Fibroblast of the aortic adventitia (primary cell): ENCODE measurements at regions not wholly inside any gene's neighbourhood (a gene's known extent, or its start where the extent isn't known, plus 50 kb on each side); places are given as distances from the start of the nearest gene placed in this dataset.

Experiments
- DNase-seq: peaks from one replicate; pipeline ENCODE4 v3.0.0-alpha.2; 2010; ENCODE audit warnings: low read depth
- H3K4me3 ChIP-seq: 2 replicates; pipeline ENCODE4 v1.5.1; 2011; ENCODE audit warnings: low read depth, mild to moderate bottlenecking, control low read depth, low read length, moderate library complexity
- TF ChIP-seq, protein P1 (sequence below): IDR thresholded peaks from 2 replicates; pipeline ENCODE4 v1.5.1; 2011; ENCODE audit warnings: mild to moderate bottlenecking, low read length, control low read depth, inconsistent platforms; ENCODE audit not compliant: insufficient read depth

DNA sequence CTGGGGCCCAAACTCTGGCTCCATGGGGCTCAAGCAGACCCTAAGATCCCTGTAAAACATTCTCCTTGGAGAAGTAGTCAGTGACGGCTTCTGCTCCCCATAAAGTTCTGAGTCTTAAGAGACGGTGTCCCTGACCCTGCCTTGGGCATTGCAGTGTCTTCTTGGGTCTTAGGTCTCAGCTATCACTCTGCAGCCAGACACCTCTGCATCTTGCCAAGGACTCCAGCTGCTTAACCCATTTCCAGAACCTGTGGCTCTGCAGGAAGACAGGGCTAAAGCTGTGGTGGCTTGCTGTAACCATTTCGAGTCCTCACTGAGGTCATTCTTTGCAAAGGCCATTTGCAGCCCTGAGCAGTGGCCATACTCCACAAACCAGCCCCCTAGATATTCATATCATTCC lies 337.1 kb upstream of the ZMIZ1 start:
- DNase-seq: no peak
- TF ChIP-seq, protein P1, sequence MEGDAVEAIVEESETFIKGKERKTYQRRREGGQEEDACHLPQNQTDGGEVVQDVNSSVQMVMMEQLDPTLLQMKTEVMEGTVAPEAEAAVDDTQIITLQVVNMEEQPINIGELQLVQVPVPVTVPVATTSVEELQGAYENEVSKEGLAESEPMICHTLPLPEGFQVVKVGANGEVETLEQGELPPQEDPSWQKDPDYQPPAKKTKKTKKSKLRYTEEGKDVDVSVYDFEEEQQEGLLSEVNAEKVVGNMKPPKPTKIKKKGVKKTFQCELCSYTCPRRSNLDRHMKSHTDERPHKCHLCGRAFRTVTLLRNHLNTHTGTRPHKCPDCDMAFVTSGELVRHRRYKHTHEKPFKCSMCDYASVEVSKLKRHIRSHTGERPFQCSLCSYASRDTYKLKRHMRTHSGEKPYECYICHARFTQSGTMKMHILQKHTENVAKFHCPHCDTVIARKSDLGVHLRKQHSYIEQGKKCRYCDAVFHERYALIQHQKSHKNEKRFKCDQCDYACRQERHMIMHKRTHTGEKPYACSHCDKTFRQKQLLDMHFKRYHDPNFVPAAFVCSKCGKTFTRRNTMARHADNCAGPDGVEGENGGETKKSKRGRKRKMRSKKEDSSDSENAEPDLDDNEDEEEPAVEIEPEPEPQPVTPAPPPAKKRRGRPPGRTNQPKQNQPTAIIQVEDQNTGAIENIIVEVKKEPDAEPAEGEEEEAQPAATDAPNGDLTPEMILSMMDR: no peak
- H3K4me3 ChIP-seq: no peak overlapping the region

DNA sequence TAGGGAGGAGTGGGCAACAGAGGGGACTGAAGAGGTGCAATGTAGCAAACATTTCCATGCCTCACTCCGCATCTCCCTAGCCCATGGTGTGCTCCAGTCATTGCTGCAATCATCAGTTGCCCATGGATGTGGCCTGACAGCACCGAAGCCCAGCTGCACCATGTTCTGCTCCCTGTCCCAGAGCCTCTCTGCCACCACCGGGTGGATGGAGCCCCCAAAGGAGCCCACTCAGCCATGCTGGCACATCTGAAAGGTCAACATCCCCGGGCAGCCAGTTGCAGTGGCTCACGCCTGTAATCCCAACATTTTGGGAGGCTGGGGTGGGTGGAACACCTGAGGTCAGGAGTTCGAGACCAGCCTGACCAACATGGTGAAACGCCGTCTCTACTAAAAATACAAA lies 336.4 kb upstream of the ZMIZ1 start:
- H3K4me3 ChIP-seq: no peak overlapping the region
- TF ChIP-seq, protein P1: no peak
- DNase-seq: no peak

DNA sequence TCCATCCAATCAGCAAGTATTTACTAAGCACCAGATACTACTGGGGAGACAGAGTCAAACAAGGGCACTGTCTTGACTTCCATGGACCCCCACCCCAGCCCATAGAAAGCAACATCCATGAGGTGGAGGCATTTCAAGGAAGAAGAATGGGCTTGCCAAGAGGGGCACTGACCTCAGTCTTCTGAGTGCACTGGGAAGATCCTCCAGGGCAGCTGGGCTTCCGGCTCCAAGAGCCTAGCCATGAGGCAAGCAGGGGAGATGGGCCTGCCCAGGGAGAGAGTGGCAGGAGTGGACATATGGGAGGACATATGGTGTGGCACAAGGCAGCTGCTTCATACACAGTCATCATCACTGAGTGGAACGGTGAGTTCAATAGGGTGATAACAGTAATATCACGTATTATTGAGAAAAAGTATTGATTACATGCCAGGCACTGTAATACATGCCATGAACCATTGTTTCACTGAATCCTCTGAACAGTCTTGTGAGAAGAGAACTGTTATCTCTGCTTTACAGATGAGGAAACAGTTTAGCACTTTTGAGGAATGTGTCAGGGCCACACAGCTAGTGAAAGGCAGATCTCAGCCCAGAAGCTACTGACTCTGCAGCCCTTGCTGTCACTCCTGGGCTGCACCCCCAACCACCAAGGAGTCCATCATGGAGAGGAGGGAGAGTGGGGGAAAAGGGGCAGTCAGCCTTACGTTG lies 331.7 kb upstream of the ZMIZ1 start:
- TF ChIP-seq, protein P1: no peak
- no peak for DNase-seq
- H3K4me3 ChIP-seq: no peak overlapping the region

DNA sequence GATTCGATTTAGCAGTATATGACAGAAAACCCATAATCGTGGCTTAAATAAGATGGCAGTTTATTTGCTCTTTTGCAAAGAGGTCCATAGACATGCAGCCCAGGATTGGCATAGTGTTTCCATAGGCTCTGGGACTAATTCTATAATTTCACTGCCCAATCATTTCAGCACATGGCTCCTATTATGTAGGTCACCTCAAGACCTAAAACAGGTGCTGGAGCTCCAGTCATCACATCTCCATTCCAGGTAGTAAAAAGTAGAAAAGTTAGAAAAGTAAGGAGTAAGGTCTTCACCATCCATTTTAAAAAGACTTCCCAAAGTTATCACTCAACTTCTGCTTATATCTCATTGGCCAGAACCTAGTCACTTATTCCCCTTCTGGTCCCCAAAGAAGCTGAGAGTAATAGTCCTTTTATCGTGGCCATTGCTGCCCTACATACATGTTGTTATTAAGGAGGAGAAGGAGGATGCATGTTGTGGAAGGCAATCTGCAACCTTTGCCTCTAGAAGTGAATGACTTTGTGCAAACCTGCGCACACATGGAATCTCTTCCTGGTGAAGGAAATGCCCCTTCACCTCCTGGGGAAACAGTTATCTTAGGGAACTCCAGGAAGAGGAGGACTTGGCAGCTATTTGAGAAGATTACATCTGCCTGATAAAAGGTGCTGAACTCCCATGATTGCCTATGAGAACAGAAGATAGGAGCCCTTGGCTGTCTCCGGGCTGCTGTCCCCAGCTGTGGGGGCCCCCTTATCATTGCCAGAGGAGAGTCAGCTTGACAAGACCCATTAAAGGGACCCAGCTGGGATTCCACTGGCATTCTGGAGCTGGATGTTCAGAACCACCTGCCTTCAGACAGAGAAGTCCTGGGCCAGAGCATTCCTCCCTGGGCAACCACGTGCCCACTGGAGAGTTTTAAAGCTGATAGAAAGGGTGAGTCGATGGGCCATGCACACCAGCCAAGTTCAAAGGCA lies 330.6 kb upstream of the ZMIZ1 start:
- no peak overlapping the region for H3K4me3 ChIP-seq
- TF ChIP-seq, protein P1: no peak
- DNase-seq: no peak

DNA sequence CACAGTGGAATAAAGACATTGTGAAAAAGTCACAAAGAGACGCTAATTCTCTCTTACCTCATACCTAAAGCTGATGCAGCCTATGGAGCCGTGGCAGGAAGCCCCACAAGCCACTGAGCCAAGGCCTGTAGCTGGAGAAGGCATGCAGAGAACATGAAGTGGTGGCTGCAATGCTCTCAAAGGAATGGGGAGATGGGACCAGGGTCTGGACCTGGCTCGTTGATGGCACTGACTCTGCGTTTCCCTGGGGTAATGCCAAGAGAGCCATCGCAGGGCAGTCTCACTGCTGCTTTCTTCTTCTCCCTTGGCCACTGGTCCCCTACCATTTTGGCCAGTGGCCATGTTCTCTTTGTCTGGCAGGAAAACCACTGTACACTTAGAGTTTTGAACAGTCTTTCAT lies 329.9 kb upstream of the ZMIZ1 start:
- no peak overlapping the region for H3K4me3 ChIP-seq
- TF ChIP-seq, protein P1: no peak
- DNase-seq: no peak

DNA sequence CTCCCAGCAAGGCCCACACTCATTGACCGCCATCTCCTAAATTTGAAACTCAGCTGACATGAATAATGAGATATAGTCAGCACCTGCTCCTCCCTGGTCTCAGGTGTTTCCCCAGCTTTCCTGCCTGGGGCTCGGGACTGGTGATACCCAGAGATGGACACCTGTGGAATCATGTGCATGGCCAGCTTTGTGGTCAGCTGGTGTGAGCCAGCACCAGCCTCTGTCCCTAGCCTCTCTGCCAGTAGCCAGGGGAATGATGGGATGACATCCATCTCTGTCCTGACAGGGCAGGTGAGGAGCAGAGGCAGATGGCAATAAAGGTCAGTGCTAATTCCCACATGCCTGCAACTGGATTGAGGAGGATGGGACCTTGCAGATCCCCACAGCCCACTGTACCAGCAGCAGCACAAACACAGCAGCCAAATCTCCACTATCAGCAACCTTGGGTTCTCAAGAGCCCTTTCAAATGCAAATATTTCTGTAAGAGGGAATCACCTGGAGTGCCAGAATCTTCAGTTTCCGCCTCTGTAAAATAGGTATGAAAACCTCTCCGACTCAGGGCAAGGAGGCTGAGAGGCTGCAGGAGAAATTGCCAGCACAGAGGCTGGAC lies 329.2 kb upstream of the ZMIZ1 start:
- DNase-seq: no peak
- H3K4me3 ChIP-seq: no peak overlapping the region
- TF ChIP-seq, protein P1: no peak
